OCI-LY3 (cell line): ENCODE measurements at regions not wholly inside any gene's neighbourhood (a gene's known extent, or its start where the extent isn't known, plus 50 kb on each side); places are given as distances from the start of the nearest gene placed in this dataset.

Experiments used
- CTCF ChIP-seq: fragments of 200-600, 300-600 bp; sonication (generic); IDR thresholded peaks from 2 replicates; pipeline ENCODE4 v1.5.1; 2014; ENCODE audit warnings: antibody characterized with exemption, low read length, low read depth
- EZH2phosphoT487 ChIP-seq: fragments of 200-600 bp; shearing (Covaris generic); IDR thresholded peaks from 2 replicates; pipeline ENCODE4 v1.6.1; 2018; ENCODE audit warnings: antibody characterized with exemption, mixed run types, low read depth

GRCh38 chr7:362402-363096, 72.6 kb downstream of the FOXL3 start:
- no peak for TF ChIP-seq CTCF
- TF ChIP-seq EZH2phosphoT487: no peak
